GM12864 (cell line): ENCODE measurements at regions not wholly inside any gene's neighbourhood (a gene's known extent, or its start where the extent isn't known, plus 50 kb on each side); places are given as distances from the start of the nearest gene placed in this dataset.

ENCODE experiments used
- DNase-seq: peaks from one replicate; pipeline ENCODE4 v3.0.0-alpha.2; 2011; ENCODE audit warnings: low read depth
- H3K4me3 ChIP-seq: 2 replicates; pipeline ENCODE4 v1.5.1; 2011; ENCODE audit warnings: mild to moderate bottlenecking, low read depth, low read length, control low read depth
- CTCF ChIP-seq: IDR thresholded peaks from 2 replicates; pipeline ENCODE4 v1.5.1; 2011; ENCODE audit warnings: low read depth, mild to moderate bottlenecking, moderate library complexity, low read length, control low read depth, inconsistent platforms; ENCODE audit errors: missing control alignments

GRCh38 chr15:47388299-47388698 lies 329.0 kb upstream of the SEMA6D start:
- DNase-seq, result no peak
- no peak overlapping the region for H3K4me3 ChIP-seq
- no peak for TF ChIP-seq CTCF

GRCh38 chr15:47390208-47390765 lies 327.0 kb upstream of the SEMA6D start:
- no peak for TF ChIP-seq CTCF
- H3K4me3 ChIP-seq, result no peak overlapping the region
- no peak for DNase-seq

GRCh38 chr15:47394286-47394809 lies 323.0 kb upstream of the SEMA6D start:
- H3K4me3 ChIP-seq, result no peak overlapping the region
- TF ChIP-seq CTCF, result no peak
- no peak for DNase-seq

GRCh38 chr15:47395076-47395475 lies 322.2 kb upstream of the SEMA6D start:
- DNase-seq, result no peak

GRCh38 chr15:47397655-47398054 lies 319.6 kb upstream of the SEMA6D start:
- TF ChIP-seq CTCF, result no peak
- no peak for DNase-seq
- no peak overlapping the region for H3K4me3 ChIP-seq

More at GRCh38 chr15:47395076-47395475, 322.2 kb upstream of the SEMA6D start:
- no peak for TF ChIP-seq CTCF
- no peak overlapping the region for H3K4me3 ChIP-seq

GRCh38 chr15:47398132-47398531 lies 319.2 kb upstream of the SEMA6D start:
- no peak for DNase-seq
- TF ChIP-seq CTCF, result no peak
- H3K4me3 ChIP-seq, result no peak overlapping the region

- no peak for TF ChIP-seq CTCF
- no peak for DNase-seq
- no peak overlapping the region for H3K4me3 ChIP-seq
Observed at GRCh38 chr15:47398594-47398993, 318.7 kb upstream of the SEMA6D start.
